ENCODE measurements at regions not wholly inside any gene's neighbourhood (a gene's known extent, or its start where the extent isn't known, plus 50 kb on each side); places are given as distances from the start of the nearest gene placed in this dataset.

- DNase-seq (ENCODE audit: low spot score), result no peak
These were observed 185.8 kb upstream of the SOX5 start for GRCh38 chr12:24135158-24135850.

- no peak for DNase-seq (ENCODE audit: low spot score)
These were observed 184.6 kb upstream of the SOX5 start for GRCh38 chr12:24134092-24134491.

GRCh38 chr12:24133384-24133783 is 183.9 kb upstream of the SOX5 start:
- DNase-seq (ENCODE audit: low spot score), result no peak

DNA sequence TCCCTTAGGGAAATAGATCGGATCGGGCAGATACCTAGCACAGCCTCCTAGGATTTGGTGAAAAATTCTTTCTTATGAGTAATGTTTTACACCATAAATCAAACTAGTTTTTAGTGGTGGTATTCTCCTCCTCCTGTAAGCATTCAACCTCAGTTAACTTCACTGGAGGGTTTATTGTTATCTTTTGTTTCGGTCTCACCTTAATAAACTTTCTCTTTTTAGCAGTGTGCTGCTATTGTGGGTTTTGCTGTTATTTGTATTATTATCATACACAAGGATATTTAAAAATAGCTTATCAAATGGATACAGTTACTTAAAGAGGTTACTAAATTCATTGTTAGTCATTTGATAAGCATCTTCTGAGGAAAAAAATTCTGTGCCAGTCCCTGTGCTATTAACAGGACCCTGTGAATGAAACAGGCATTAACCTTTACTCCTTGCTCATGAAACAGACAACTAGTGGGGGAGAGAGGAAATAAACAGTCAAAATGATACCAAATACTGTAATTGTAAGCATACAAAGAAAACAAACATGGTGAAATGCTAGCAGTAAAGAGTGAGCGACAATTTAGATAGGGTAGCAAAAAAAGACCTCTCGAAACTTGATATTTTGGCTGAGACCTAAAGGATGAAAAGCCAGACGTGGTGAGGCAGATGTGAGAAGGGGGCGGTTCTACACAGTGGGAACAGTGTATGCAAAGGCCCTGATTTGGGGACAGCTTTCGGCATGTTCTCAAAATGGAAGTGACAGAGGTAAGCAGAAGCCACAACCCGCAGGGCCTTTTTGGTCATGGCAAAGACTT is 178.7 kb upstream of the SOX5 start:
- DNase-seq (ENCODE audit: low spot score), result no peak

DNA sequence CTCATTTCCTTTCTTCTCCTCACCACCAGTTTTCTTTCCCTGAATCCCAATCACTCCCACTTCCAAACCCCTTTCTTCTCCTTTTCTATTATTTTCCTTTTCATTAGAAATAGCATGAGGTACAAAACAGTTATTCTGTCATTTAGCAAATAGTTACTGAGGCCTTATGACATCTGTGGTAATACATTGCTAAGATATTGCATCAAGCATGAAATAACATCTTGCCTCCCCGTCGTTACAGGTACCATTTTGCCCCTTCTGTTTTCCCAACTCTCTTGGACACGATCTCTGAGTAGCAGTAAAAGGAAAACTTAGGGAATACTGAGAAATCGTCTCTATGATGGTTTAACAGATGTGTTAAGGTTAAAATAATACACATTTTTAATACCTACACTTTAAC is 175.8 kb upstream of the SOX5 start:
- DNase-seq (ENCODE audit: low spot score), result no peak

DNA sequence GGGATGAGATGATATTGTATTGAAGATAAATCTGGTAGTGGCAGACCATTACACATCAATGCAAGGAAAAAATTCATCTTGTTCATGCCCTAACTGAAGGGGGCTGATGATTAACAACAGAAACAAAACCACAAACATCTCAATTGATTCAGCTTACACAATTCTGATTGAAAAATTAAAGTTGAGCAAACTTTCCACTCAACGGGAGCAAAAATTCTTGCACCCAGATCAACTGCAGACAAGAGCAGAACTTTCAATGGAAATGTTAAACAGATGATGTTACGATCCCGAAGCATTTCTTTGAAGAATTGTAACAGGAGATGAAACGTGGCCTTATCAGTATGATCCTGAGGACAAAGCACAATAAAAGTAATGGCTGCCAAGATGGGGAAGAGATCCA is 172.4 kb upstream of the SOX5 start:
- no peak for DNase-seq (ENCODE audit: low spot score)

DNA sequence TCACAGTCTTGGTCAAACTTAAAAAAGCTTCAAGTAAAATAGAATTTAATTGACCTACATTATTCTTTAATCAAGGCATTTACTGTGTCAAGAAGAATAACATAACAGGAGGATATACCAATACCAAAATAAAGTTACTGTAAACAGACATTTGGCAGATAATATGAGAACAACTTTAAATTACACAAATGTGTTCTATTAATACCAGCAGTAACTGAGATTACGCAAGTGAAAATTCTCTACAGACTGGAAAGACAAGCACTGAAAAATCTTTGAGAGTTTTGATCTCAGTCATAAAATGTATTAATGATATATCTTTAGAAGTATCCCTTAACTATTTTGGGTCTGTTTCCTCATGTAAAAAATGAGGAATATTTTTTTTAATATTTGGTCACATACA is 169.2 kb upstream of the SOX5 start:
- DNase-seq (ENCODE audit: low spot score), result no peak

DNA sequence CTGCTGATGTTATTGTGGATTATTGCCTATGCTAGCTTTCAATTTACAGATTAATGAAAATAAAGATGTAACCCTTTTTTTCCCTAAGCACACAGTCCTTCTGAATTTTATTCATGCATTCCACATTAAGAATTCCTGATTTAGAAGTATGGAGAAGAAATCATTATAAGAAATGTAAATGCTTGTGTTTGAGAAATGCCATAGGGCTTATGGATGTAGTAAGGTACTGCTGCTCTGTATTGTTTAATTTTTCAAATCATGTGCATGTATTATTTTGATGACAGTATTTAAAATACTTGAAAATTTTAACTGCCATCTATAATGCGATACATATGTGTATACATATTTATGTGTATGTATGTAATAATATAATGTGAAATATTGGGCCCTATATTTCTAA is 167.1 kb upstream of the SOX5 start:
- DNase-seq (ENCODE audit: low spot score), result no peak

DNA sequence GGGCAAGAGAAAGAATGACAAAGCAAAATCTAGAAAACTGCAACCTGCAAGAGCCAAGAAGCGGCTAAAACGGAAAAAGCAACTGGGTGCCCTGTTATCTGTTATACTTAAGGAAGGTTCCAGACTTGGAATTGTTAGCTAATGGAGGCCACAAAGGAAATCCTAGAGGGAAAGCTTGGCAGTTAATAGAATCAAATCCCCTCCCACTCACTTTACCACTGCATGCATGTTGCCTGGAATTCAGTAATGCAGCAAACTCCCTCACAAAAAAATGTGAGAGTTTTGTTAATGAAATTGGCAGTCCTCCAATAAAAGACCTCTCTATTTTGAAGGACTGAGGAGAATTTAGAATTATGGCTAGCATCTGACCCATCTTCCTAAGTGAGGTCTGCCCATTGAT is 164.2 kb upstream of the SOX5 start:
- DNase-seq (ENCODE audit: low spot score), result no peak

DNA sequence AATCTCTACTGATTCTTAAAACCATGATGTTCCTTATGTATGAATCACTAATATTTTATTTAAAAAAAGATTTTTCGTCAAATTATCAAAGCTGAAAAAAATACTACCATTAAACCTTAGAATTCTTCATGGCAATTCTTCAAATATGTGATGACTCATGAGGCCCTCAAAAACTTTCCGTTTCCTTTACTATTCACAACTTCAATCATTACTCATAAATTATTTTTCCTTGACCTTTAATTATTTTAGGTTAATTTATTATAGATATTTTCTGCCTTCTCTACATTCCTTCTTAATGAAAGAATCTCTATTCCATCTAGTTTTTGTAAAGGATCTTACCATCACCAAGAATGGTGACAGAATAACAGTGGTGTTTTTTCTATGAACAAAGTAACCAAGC is 162.1 kb upstream of the SOX5 start:
- no peak for DNase-seq (ENCODE audit: low spot score)

- no peak for DNase-seq (ENCODE audit: low spot score)
These were observed 161.6 kb upstream of the SOX5 start for GRCh38 chr12:24111086-24111485.

GRCh38 chr12:24109381-24110039 is 160.0 kb upstream of the SOX5 start:
- DNase-seq (ENCODE audit: low spot score), result no peak

GRCh38 chr12:24102676-24103075 is 153.2 kb upstream of the SOX5 start:
- DNase-seq (ENCODE audit: low spot score), result no peak

DNA sequence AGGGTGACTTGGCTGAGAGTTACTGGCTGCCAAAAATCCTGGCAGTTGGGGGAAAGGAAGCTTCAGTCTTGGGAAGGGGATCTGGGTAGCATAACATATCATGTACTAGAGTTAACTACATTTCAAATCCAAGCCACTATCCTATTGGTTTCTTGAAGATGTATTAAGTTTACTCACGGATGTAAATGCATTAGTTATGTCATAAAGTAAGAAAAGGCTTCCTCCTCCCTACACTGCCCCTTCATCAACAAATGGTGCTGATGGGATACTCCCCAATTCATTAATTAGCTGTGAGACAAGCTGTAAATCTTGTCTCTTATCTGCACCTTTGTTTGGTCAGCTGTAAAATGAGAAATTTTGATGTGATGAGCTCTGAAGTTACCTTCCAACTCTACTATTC is 150.1 kb upstream of the SOX5 start:
- DNase-seq (ENCODE audit: low spot score), result no peak

DNA sequence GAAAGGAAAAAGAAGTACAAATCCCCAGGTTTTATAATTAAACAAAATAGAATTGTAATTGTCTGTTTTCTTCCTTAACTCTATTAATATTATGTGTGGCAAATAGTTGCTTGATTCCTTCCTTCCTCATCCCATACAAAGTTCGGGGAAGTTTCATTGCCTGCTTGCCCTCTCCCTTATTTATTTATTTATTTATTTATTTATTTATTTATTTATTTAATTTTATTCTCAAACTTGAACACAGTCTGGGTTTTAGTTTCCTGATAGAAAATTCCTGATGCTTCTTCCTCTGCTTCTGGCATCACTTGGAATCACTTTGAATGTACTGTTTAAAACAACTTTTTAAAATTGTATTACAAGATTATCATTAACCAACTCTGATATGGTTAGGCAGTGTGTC is 145.8 kb upstream of the SOX5 start:
- no peak for DNase-seq (ENCODE audit: low spot score)

DNA sequence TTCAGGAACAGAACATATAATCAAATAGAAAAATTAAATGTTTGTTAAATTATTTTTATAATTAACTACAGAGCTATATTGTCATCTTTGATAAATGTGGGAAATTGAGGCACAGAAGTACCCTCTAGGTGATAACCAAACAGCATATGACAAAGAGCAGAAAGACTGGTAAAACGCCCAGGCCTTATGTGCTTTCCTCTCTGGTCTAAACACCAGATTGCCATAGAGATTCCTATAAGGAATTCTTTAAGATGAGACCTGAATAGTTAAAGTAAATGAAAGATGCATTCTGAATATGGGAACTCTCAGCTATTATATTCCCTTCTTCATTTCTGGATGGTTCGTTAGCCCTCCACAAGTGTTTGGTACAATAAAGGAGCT is 140.0 kb upstream of the SOX5 start:
- no peak for DNase-seq (ENCODE audit: low spot score)

DNA sequence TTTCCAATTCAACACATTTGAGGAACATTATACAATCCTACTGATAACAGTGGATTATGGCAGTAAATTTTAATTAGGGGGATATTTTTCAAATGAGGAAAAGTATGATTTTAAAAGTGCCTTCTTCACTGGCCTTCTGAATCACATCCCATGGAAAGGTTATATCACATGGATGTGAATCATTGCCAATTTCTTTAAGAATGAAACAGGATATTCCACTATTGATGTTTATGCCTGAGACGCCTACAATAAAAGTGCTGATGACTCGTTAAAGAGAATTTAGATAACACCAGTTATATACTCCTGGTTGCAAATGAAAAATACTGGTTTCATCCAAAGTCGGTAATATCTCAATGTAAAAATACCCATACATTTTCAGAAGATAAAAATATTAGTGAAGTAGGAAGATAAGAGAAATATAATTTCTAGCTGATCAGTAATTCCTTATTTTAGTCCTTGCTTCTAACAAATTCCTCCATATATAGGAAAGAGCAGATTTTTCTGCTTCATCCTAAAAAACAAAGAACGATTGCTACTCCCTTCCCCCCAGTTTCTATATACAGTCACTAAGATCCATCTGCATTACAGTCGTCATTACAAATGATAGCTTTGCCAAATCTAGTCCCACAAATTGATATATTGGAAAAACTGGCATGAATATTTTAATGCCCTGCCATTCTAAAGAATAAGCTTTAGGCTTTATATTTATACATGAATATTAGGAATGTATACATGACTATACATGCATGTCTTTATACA is 139.5 kb upstream of the SOX5 start:
- no peak for DNase-seq (ENCODE audit: low spot score)

- no peak for DNase-seq (ENCODE audit: low spot score)
These were observed 137.8 kb upstream of the SOX5 start for GRCh38 chr12:24087294-24087693.

- no peak for DNase-seq (ENCODE audit: low spot score)
These were observed 135.3 kb upstream of the SOX5 start for GRCh38 chr12:24084800-24085199.

DNA sequence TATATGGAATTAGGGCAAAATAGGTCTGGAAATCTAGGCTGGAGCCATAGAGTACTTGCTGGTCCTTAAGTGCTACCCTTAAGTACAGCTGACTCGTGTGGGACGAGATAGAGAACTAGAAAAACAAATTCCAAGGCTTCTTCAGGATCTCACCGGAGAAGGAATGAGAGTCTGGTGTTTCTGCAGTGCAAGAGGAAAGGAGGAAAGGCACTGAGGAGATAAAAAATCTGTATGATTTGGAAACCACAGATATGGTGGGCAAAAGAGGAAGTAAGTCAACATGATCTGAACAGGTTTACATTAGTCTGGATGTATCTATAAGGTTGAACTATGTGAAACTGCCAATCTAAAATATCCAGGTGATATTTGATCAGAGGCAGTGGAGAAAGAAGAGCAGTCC is 134.4 kb upstream of the SOX5 start:
- no peak for DNase-seq (ENCODE audit: low spot score)

GRCh38 chr12:24081606-24082005 is 132.1 kb upstream of the SOX5 start:
- no peak for DNase-seq (ENCODE audit: low spot score)

DNA sequence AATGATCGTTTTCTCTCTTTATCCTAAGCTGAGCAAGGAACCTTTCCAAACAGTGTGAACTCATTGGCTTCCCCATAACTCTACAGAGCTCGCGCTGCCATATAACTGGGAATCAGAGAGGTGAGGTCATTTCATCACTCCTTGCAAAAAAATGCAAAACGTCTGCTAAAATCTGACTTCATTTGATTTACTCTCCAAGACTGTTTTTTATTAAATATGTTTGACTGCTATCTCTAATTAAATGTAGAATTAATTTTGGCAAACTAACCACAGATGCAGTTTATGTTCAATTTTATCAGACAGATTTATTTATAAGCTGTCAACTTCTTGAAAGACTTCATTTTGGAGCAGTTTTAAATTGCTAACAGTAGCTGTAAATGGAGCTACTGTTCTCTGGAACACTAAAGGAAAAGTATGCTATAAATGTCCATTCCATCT is 131.6 kb upstream of the SOX5 start:
- no peak for DNase-seq (ENCODE audit: low spot score)

DNA sequence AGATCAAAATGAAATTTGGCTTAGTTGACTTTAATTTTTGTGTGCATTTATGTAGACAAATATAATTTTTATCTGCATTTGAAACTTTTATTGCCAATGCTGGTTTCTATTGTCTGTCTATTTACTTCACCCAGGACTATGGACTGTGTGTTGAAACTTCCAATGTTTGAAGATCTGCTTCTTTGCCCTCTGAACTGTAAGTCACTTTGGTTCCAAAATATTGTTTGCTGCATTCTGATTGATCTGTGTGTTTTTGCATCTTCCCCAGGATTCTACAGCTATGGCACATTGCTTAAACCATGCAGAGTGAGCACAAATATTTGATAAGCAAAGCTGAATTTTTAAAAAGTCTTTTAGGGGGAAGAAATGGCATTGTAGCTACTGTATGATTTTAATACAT is 131.0 kb upstream of the SOX5 start:
- DNase-seq (ENCODE audit: low spot score), result no peak

Measured in AG08395 (cell line).